Inferior parietal cortex (tissue), 1 donor: ENCODE measurements at regions not wholly inside any gene's neighbourhood (a gene's known extent, or its start where the extent isn't known, plus 50 kb on each side); places are given as distances from the start of the nearest gene placed in this dataset.
"Not testable (repeated sequence)": the region's sequence is repeated elsewhere in the genome, so short reads cannot be mapped to it uniquely, and the experiment has no call there.

Source experiments
- DNase-seq: peaks from one replicate; pipeline ENCODE4 v3.0.0-alpha.2; 2016; ENCODE audit errors: extremely low spot score

- no peak for DNase-seq
Measured at GRCh38 chr4:62544428-62544827, 1344.3 kb downstream of the ADGRL3 start.

GRCh38 chr4:62543002-62543401, 1342.9 kb downstream of the ADGRL3 start:
- DNase-seq: no peak

GRCh38 chr4:62533573-62533972, 1333.4 kb downstream of the ADGRL3 start:
- no peak for DNase-seq

- DNase-seq: no peak
Measured at GRCh38 chr4:62531731-62532130, 1331.6 kb downstream of the ADGRL3 start.

GRCh38 chr4:62531264-62531663, 1331.1 kb downstream of the ADGRL3 start:
- DNase-seq: no peak

- no peak for DNase-seq
Measured at GRCh38 chr4:62528874-62529273, 1328.7 kb downstream of the ADGRL3 start.

- DNase-seq: no peak
Measured at GRCh38 chr4:62526671-62527070, 1326.5 kb downstream of the ADGRL3 start.

GRCh38 chr4:62523256-62523655, 1323.1 kb downstream of the ADGRL3 start:
- no peak for DNase-seq

GRCh38 chr4:62522273-62522672, 1322.1 kb downstream of the ADGRL3 start:
- no peak for DNase-seq

- DNase-seq: no peak
Measured at GRCh38 chr4:62517716-62518115, 1317.6 kb downstream of the ADGRL3 start.

- DNase-seq: no peak
Measured at GRCh38 chr4:62513306-62513705, 1313.2 kb downstream of the ADGRL3 start.

GRCh38 chr4:62512271-62512670, 1312.1 kb downstream of the ADGRL3 start:
- no peak for DNase-seq

- DNase-seq: no peak
Measured at GRCh38 chr4:62510228-62510627, 1310.1 kb downstream of the ADGRL3 start.

GRCh38 chr4:62500296-62500695, 1300.2 kb downstream of the ADGRL3 start:
- no peak for DNase-seq

- no peak for DNase-seq
Measured at GRCh38 chr4:62495032-62495431, 1294.9 kb downstream of the ADGRL3 start.

GRCh38 chr4:62491756-62492155, 1291.6 kb downstream of the ADGRL3 start:
- DNase-seq: not testable (repeated sequence)

- DNase-seq: no peak
Measured at GRCh38 chr4:62490635-62491034, 1290.5 kb downstream of the ADGRL3 start.

GRCh38 chr4:62487016-62487415, 1286.9 kb downstream of the ADGRL3 start:
- DNase-seq: no peak

GRCh38 chr4:62484357-62484756, 1284.2 kb downstream of the ADGRL3 start:
- DNase-seq: no peak

GRCh38 chr4:62482355-62482754, 1282.2 kb downstream of the ADGRL3 start:
- no peak for DNase-seq

- DNase-seq: no peak
Measured at GRCh38 chr4:62475596-62475995, 1275.5 kb downstream of the ADGRL3 start.

GRCh38 chr4:62474802-62475201, 1274.7 kb downstream of the ADGRL3 start:
- no peak for DNase-seq

- no peak for DNase-seq
Measured at GRCh38 chr4:62471021-62471420, 1270.9 kb downstream of the ADGRL3 start.

- DNase-seq: no peak
Measured at GRCh38 chr4:62470421-62470983, 1270.4 kb downstream of the ADGRL3 start.
